Type B pancreatic cell (in vitro differentiated cells): ENCODE measurements at regions not wholly inside any gene's neighbourhood (a gene's known extent, or its start where the extent isn't known, plus 50 kb on each side); places are given as distances from the start of the nearest gene placed in this dataset.

Experiments
- DNase-seq: peaks from one replicate; pipeline ENCODE4 v3.0.0; 2021; ENCODE audit warnings: mixed read lengths; ENCODE audit not compliant: unreplicated experiment; ENCODE audit errors: extremely low spot score
- H3K27ac Mint-ChIP-seq: 2 replicates; pipeline ENCODE4 v1.8.0; 2021; ENCODE audit warnings: mild to moderate bottlenecking, mixed read lengths
- H3K27me3 Mint-ChIP-seq: 2 replicates; pipeline ENCODE4 v1.8.0; 2021; ENCODE audit warnings: mixed read lengths
- H3K36me3 Mint-ChIP-seq: 2 replicates; pipeline ENCODE4 v1.8.0; 2021; ENCODE audit warnings: mixed read lengths
- H3K4me1 Mint-ChIP-seq: one replicate; pipeline ENCODE4 v1.8.0; 2021; ENCODE audit warnings: mixed read lengths; ENCODE audit not compliant: unreplicated experiment
- H3K4me3 Mint-ChIP-seq: 2 replicates; pipeline ENCODE4 v1.8.0; 2021; ENCODE audit warnings: mild to moderate bottlenecking, mixed read lengths
- H3K9me3 Mint-ChIP-seq: 2 replicates; pipeline ENCODE4 v1.8.0; 2021; ENCODE audit warnings: mixed read lengths
- TF ChIP-seq, protein P1 (sequence below): fragments of 200-600 bp; sonication (generic); conservative IDR thresholded peaks from 2 replicates; pipeline ENCODE4 v1.5.0; 2021; ENCODE audit warnings: antibody characterized with exemption, mild to moderate bottlenecking

DNA sequence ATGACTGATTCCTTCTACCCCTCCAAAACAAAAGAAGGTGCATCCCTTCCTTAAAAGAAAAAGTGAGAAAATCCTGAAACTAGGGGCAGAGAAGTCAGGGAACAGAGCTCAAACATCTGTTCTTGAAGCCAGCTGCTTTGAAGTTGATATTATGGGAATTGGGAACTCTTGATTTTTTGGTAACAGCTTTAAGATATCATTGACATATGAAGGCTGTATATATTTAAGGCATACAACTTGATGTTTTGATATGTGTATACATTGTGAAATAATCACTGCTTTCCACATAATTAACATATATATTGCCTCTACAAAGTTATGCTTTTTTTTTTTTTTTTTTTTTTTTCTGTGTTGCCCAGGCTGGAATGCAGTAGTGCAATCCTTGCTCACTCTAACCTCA, 117.1 kb downstream of the AKAP11 start:
- Mint-ChIP-seq H3K9me3 (peaks cover 12% of the 10 kb centered on the region), H3K36me3 (no peaks in the 10 kb centered on the region), H3K4me3 (no peak overlapping the region), H3K4me1 (peaks cover 4% of the 10 kb centered on the region), H3K27ac (no peak overlapping the region), H3K27me3 (peaks cover 4% of the 10 kb centered on the region)
- no peak for DNase-seq
- TF ChIP-seq, protein P1, sequence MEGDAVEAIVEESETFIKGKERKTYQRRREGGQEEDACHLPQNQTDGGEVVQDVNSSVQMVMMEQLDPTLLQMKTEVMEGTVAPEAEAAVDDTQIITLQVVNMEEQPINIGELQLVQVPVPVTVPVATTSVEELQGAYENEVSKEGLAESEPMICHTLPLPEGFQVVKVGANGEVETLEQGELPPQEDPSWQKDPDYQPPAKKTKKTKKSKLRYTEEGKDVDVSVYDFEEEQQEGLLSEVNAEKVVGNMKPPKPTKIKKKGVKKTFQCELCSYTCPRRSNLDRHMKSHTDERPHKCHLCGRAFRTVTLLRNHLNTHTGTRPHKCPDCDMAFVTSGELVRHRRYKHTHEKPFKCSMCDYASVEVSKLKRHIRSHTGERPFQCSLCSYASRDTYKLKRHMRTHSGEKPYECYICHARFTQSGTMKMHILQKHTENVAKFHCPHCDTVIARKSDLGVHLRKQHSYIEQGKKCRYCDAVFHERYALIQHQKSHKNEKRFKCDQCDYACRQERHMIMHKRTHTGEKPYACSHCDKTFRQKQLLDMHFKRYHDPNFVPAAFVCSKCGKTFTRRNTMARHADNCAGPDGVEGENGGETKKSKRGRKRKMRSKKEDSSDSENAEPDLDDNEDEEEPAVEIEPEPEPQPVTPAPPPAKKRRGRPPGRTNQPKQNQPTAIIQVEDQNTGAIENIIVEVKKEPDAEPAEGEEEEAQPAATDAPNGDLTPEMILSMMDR = no peak

DNA sequence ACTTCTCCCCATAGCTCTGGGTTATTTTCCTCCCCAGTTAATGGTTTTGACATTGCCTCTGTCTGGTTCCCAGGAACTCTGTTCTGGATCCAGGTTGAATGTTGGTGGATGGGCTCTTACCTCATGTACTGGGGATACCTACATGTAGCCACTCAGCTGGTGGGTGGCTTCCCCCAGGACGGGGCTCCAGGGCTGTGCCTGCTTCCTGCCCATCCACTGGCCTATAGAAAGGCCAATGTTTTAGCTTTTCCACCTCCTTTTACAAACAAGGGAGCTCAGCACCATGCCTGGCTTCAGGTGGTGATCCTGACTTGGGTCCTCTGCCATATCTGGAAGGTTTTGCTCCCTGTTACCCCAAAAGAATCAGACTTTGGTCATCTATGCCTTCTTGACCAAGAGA, 120.2 kb downstream of the AKAP11 start:
- TF ChIP-seq, protein P1 = no peak
- peaks cover 6% of the 10 kb centered on the region for H3K27me3 Mint-ChIP-seq
- H3K36me3 Mint-ChIP-seq = no peaks in the 10 kb centered on the region
- no peak overlapping the region for H3K4me3 Mint-ChIP-seq
- H3K27ac Mint-ChIP-seq = no peak overlapping the region
- peaks cover 7% of the 10 kb centered on the region for H3K9me3 Mint-ChIP-seq
- H3K4me1 Mint-ChIP-seq = peaks cover 4% of the 10 kb centered on the region
- no peak for DNase-seq

DNA sequence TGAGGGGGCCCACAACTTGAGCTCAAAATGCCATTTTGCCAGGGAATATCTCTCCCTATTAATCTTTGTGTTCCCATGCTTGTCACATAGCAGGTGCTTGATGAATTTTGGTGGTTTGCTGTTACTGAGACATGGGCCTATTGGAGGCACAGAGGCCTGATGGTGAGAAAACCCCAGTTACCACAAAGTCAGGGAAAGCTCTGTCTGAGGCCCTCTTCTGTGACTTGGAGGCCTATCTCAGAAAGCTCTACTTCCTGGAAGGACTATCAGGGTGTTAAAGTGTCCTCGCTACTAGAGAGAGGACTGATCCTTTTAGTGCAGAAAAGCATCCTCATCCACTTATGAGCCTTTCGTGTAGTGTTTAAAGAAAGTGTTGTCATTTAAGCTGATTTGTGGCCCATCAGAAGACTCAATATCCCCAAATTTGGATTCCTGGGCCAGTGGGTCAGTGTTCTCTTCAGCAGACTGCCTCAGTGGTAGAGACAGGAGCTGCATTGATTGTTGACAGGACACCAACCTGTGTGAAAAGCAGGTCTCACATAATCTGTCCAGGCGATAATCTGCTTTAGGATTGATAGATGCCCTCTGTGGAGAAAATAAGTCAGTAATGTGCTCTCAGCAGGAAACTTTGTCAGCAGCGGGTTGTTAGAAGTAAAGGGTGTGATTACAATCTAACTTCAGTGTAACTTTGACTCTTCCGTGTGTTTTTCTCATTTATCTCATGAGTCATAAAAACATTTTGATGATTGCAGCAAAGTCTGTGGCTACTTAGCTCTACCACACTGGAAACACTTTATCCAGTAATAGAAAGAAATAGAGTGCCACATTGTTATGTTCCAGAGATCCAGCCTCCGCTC, 121.0 kb downstream of the AKAP11 start:
- peaks cover 4% of the 10 kb centered on the region for H3K4me1 Mint-ChIP-seq
- no peak overlapping the region for H3K4me3 Mint-ChIP-seq
- no peak for DNase-seq
- no peak overlapping the region for H3K27ac Mint-ChIP-seq
- H3K27me3 Mint-ChIP-seq = peaks cover 6% of the 10 kb centered on the region
- TF ChIP-seq, protein P1 = no peak
- H3K36me3 Mint-ChIP-seq = no peaks in the 10 kb centered on the region
- peaks cover 10% of the 10 kb centered on the region for H3K9me3 Mint-ChIP-seq

DNA sequence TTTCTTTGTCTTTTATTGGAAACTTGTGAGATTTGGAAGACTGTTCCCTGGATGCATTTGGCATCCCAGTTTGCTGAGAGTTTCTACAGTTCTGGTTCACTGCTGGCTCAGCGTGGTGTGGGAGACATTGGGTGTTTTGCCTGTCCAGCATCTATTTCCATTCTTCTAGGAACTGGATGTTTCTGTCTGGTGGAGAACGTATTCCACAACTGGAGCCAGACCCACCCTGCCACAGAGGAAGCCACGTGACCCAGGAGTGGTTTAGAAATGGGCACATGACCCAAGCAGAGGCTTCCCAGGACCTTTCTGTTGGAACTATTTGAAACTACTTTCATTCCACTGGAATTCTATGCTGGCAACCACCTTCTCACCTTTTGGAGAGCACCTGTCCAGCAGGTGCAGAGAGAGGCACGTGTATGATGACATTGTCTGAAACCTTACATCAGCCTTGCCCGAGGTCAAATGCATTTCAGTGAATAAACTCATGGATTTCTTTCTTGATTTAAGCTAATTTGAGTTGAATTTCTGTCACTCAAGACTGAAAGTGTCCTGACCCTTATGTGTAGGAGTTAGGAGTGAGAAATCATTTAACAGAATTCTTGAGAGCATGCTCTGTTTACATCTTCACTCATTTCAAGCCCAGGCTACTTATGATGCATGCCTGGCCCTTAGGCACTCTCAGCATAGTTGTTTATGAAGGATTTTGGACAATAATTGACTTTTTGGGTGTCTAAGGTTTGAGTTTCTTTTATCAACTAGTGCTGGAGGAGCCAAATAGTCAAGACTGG, 121.8 kb downstream of the AKAP11 start:
- Mint-ChIP-seq H3K27ac (no peak overlapping the region), H3K4me3 (no peak overlapping the region)
- TF ChIP-seq, protein P1 = no peak

DNA sequence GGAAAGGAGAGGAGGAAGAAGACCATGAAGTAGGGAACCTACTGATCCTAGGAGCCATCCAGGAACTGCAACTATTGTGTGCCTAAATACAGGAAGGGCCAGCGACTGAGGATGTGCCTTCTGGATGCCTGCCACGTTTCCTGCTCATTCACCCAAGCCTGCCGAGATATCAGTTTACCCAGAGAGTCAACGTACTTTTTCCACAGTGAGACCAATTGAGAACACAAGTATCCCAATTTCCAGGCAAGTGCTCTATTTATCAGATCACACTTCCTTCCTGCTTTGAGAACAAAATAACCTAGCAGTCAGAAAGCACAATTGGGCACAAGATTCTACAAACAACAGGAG, 122.4 kb downstream of the AKAP11 start:
- H3K4me1 Mint-ChIP-seq = peaks cover 8% of the 10 kb centered on the region
- H3K27me3 Mint-ChIP-seq = peaks cover 6% of the 10 kb centered on the region
- no peaks in the 10 kb centered on the region for H3K36me3 Mint-ChIP-seq
- TF ChIP-seq, protein P1 = no peak
- no peak overlapping the region for H3K27ac Mint-ChIP-seq
- H3K4me3 Mint-ChIP-seq = no peak overlapping the region
- peaks cover 10% of the 10 kb centered on the region for H3K9me3 Mint-ChIP-seq
- DNase-seq = no peak

More for the DNA sequence above, 121.8 kb downstream of the AKAP11 start:
- no peaks in the 10 kb centered on the region for H3K36me3 Mint-ChIP-seq
- peaks cover 6% of the 10 kb centered on the region for H3K27me3 Mint-ChIP-seq
- peaks cover 8% of the 10 kb centered on the region for H3K4me1 Mint-ChIP-seq
- peaks cover 10% of the 10 kb centered on the region for H3K9me3 Mint-ChIP-seq
- no peak for DNase-seq
